NCI-H2196 (cell line): ENCODE measurements at regions not wholly inside any gene's neighbourhood (a gene's known extent, or its start where the extent isn't known, plus 50 kb on each side); places are given as distances from the start of the nearest gene placed in this dataset.
A peak's percentile ranks its signal among the peaks of the same experiment; 100 is the strongest.

Experiments used
- DNase-seq: peaks from one replicate; lab custom pipeline; 2025; ENCODE audit not compliant: unreplicated experiment; lab: John Stamatoyannopoulos, UW

DNA sequence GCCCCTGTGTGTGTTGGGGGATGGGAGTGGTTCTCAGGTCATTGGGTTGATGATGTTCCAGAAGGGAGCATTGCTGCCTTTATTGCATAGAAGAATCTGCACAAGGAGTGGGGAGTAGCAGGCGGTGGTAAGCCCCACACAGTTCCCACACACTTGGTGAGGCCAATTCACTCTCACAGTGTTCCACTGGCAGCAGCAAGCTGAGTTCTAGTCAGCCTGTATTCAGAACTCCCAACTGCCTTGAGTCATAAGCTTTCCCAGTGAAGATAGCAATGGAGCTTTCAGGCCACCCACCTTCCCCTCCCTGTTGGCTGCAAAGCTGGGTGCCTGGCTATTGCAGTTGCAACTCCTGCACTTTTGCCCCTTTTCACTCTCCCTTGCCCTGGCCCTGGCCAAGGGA, 181.1 kb upstream of the RBMS3 start:
- DNase-seq = no peak

DNA sequence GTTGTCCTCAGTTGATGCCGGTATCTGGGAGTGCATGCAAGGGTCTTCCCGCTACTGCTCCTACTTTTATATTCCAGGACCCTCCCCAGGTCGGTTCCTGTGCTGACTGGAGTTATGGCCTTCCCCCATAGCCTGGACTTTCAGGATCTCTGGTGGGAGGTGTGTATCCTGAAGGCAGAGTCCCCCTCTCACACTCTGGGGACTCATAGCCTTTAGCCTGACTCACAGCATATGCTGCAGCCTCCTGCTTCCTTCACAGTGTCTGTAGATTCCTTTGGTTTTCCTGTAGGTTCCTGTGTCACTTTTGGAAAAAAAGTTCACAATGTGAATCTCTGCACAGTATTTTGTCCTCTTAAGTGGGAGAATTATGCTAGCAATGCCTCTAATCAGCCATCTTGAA, 180.6 kb upstream of the RBMS3 start:
- DNase-seq = no peak

DNA sequence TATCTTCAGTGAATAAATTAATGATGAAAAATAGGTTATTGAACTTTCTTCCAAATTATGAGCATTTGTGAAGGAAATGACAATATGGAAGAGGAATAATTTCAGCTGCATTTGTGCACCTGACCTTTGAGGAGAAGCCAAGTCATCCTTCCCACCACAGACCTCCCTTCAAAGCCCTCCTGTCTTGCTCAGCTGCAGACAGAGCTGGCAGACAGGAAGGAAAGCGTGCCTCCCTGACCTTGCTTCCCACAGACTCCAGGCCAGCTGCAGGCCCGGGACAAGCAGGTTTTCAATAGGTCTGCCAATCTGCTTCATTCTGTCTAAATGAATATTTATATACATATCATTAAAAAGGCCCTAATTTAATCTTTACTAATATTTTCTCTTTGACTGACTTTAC, 152.9 kb upstream of the RBMS3 start:
- no peak for DNase-seq

DNA sequence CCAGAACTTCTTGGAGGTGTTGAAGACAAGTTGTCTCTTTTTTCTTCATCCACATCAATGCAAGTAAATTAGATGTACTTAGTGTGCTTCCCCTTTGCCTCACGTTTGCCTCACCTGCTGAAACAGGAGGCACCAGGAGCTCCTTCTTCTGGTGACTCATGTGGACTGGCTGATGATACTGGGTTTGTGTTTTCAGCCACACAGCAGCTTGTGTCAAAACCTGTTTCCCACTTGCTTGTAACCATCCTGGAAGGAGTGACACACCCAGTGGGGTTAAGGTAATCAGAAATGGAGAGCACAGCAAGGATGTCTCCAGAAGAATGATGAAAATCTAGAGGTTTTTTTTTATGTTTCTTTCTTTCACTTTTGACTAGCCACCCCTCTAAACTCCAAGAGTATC, 143.3 kb upstream of the RBMS3 start:
- DNase-seq = no peak

- DNase-seq = no peak
These were observed 142.7 kb upstream of the RBMS3 start for GRCh38 chr3:29138171-29138570.

DNA sequence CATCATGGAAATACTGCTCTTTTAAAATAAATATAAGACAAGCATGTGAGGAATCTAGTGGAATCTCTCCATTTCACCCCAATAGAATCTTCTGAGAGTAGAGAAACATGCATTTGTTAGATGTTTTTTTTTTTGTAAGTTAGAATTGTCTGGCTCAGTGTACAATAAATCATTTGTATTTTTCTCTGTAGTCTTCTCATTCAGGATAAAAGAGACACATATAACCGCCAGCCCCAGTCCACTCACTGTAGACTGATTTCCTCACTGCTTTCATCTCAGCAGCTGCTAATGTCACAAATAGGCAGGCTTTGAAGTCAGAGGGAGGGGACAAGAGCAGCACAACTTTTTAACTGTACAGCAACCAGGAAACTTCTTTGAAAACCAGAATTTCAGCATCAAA, 140.2 kb upstream of the RBMS3 start:
- no peak for DNase-seq

DNA sequence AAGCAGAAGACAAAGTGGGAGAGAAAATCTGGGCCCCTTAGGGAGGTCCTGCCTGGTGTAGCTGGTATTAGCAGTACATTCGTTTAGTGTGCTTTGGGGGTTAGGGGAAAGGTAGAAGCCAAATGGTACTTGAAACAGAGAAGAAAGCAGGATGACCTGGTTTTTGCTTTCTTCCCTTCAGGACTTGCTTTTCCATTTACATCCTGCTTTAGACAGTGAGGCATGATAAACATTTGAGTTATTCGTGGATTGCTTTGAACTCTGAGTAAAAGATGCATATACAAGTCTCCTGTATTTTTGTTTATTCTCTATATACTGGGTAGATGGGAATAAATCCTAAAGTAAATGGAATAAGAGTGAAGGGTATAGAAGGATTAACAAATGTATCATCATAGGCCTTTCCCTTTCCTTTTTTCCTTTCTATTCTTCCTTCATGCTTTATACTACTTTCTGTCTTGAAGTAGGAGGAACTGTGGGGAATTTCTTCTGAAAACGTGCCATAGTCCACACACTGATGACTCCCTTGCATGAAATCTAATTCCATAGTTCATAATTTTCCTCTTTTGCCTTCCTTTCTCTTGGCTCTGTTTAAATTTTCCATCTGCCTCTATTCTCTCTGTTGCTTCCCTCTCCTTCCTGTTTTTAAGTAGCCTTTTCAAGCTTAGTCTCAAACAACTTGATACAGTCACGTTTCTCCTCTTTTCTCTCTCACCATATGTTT, 139.5 kb upstream of the RBMS3 start:
- DNase-seq = no peak

DNA sequence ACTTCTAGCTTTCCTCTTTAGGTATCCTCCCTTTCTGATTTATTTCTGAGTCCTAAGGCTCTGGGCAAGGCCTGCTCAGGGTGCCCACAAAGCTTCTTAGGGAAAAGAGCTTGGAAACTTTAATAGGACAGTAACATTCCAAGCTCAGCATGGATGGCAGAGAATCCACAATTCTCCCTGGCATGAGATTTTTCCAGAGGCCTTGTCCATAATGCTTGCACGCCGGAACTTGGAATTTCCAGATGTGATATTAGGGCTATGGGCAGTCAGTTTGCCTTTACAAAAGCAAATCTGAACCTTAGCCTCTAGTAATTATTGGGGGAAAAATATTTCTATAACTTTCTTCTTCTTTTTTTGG, 139.0 kb upstream of the RBMS3 start:
- DNase-seq = no peak

GRCh38 chr3:29143151-29143550, 137.7 kb upstream of the RBMS3 start:
- DNase-seq = no peak

DNA sequence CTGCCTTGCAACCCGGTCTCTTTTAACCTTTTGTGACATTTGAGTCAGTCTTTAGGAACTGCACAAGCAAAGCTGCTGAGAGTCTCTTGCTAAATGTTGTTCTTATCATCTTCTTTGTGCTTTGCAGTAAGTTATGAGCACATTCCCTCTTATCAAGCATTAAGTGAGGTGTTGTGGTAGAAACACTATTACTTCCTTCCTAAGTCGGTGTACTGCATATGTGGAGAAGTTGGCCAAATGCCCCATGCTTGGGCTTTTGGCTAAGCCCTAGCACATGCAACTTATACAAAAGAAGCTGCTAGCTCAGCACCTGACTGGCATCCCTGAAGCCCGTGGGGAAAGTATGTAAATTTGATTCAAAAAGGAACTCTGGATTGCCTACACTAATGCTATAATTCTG, 136.5 kb upstream of the RBMS3 start:
- no peak for DNase-seq

- peak; percentile 6 for DNase-seq
These were observed 136.1 kb upstream of the RBMS3 start for GRCh38 chr3:29144807-29145206.

GRCh38 chr3:29145360-29145759, 135.5 kb upstream of the RBMS3 start:
- no peak for DNase-seq

GRCh38 chr3:29152379-29152778, 128.5 kb upstream of the RBMS3 start:
- DNase-seq = no peak

GRCh38 chr3:29153811-29154210, 127.1 kb upstream of the RBMS3 start:
- DNase-seq = no peak

DNA sequence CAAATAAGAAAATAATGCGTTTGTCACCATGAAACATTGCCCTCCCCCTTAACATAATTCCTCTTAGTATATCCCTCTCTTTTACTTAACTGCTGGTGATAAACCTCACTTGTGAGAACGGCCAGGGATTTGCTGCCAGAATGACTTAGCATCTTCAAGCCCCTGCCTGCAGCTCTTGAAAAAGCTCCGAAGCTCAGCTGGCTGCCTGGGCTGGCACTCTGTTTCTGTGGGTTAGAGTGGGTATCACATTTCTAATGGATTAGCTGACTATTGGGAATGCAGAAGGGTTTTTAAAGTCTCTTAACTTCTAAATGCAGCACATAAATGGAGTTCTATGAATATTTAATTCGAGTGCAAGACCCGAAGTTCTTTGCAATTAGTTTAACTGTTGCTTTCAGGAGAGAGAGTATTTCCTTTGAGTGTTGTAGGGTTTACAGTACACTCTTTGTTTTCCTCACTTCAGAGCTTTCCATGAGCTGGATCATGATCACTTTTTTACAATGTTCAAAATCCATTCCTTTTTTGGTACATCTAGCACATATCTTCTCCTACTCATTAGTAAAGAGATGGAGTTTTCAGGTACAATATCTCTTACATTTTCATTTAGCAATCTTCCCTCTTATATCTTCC, 124.7 kb upstream of the RBMS3 start:
- peak; percentile 18 for DNase-seq

DNA sequence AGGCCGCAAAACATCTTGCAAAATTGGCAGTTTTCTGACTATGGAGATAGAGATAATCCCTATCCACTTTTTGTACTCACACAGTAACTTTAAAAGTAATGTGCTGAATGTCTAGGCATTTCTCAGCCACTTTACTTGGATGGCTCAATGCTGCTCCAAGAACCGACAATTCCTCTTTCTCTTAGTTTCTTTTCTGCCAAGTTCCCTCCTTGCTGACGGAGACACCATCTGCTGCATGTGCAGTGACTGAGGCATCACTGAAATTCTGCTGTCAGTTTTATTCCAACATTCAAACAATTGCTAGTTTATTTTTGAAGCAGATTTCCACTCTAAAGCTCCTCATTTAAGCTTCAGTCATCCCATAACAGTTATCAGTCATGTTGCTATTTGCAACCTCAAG, 116.0 kb upstream of the RBMS3 start:
- DNase-seq = no peak

GRCh38 chr3:29167180-29167579, 113.7 kb upstream of the RBMS3 start:
- no peak for DNase-seq

DNA sequence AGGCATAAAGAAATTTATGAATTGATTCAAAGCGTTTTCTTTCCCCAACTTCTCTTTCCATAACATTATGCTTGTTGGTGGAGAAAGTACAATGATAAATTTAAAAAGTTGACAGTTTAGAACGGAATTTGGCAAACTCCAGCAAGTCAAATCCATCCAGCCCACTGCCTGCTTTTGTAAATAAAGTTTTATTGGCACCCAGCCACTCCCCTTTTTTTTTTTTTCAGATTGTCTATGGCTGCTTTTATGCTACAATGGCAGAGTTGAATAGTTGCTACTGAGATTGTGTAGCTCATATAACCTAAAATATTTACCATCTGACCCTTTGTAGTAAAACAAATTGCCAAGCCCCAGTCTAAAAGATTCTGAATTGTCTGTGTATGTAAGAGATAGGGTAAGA, 112.8 kb upstream of the RBMS3 start:
- no peak for DNase-seq

GRCh38 chr3:29168696-29169095, 112.2 kb upstream of the RBMS3 start:
- DNase-seq = no peak

DNA sequence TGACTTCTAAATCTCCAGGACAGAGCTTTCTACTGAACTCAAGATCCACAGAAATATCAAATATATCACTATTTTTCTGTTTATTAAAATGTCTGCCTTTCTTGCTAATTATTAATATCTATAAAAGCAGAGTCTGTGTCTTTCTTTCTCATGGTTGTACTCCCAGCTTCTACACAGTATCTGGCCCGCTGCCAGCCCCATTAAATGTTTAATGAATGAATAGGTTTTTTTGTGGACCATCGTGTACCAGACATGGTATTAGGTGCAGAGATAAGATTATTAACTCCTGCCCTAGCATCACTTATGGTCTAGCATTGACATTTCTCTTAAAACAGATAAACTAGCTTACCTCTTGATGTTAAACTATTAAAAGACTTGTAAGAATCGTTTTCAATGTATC, 111.4 kb upstream of the RBMS3 start:
- DNase-seq = no peak

DNA sequence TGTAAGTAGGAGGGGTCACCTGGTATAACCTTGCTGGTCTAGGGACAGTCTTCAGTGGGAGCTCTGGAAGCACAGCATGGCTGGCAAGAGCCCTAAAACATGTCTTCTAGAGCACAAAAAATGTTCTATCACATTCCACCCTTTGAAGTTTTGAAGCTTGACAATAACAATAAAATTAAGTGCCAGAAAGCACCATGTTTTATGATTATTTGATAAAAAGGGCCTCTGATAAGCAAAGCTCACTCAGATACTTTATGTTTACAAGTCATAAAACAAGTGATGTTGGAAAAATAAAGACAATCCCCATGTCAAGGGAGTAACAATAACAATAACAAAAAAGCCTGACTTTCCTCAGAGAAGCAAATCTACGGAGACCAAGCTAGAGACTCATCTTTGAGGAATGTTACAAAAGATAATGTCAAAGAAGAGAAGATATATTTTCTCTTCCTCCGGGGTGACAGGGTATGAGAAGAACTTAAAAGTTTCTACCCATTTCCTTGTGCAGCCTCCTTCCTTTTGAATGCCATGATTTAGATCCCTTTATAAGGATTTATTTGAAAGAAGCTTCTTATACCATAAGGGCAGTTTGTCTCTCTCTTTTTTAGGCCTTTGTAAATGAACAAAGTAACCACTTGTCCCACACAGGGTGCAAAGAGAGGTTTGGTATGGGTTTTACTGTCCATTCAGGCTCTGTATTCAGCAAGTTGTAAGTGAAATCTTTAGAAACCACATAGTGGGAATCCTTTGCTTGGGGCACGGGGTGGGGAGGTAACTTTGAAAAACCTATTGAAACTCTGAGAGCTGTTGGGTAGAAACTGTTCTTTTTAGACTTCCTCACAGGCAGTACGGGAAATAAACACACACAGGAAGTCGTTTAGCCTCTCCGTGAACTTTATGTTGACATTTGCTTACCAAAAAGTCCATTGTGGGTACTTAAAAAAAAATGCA, 109.6 kb upstream of the RBMS3 start:
- no peak for DNase-seq

DNA sequence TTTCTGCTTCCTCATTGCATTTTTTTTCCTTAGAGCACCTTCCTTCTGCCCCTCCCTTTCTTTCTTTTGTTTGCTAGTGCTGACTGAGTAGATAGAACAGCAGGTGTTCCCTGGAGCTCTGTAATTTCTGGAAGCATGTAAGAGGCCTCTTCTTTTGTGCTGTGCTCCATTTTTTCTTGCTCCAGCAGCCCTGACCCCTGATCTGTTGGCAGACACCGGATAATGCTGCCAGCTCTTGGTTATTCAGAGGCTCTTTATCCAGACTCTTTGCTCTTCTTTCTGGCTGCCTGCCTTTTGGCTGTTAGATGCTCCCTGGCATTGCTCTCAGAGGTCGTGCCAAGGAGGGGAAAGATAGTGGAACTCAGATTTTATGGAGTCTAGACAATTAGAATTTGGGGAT, 104.4 kb upstream of the RBMS3 start:
- peak; percentile 40 for DNase-seq
